Suppressor macrophage treated with lipopolysaccharide for 1 hour (primary cell): ENCODE measurements at regions not wholly inside any gene's neighbourhood (a gene's known extent, or its start where the extent isn't known, plus 50 kb on each side); places are given as distances from the start of the nearest gene placed in this dataset.

Experiments
- DNase-seq, 3 donors: peaks; one replicate each; pipeline ENCODE4 v3.0.0-alpha.2; 2020 to 2022

GRCh38 chr6:49097116-49097515, 365.9 kb downstream of the MMUT start:
- DNase-seq: no peak

DNA sequence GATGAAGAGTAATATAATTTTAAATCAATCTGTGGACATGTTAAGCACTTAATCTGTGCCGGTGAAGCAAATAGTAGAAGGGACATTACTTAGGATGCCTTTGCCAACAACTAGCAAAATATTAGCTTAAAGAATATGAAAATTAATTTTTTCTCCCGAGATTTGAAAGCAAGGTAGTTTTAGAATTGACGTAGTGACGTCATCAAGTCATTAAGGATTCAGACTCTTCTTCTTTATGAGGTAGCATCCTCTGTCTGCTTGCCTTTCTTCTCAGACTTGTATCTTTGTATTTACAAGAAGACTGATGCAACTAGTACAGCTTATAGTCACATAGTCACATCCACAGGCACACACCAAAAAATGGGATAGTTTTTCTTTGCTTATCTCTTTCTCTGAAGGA, 374.4 kb downstream of the MMUT start:
- DNase-seq: no peak

DNA sequence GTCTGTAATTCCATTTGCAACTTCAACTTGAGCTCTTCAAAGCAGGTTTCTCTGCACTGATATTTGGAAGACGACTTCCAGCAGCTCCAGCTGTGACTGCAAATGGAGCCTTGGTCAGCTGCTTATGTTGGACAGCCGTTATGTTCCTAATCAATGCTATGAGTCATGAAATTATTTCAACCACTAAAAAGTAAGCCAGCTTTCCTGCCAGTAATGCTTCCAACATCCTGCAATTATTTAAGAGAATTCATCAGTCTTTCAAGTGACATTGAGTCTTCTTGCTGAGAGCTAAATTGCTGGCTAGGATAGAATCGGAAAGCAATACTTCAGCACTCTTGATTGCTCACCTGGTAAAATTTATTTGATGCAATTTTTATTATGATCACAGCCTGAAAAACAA, 375.7 kb downstream of the MMUT start:
- no peak for DNase-seq

DNA sequence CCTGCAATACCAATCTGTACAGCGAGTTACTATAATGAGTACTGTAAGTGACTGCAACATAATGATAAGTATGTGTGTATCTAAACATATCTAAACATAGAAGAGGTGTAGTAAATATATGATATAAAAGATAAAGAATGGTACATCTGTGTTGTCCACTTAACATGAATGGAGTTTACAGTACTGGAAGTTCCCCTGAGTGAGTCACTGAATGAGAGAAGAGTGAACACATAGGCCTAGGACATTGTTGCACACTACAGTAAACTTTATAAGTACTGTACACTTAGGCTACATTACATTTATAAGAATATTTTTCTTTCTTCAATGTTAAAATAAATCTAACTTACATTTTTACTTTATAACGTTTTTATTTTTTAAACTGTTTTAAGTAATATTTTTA, 380.4 kb downstream of the MMUT start:
- DNase-seq: no peak

DNA sequence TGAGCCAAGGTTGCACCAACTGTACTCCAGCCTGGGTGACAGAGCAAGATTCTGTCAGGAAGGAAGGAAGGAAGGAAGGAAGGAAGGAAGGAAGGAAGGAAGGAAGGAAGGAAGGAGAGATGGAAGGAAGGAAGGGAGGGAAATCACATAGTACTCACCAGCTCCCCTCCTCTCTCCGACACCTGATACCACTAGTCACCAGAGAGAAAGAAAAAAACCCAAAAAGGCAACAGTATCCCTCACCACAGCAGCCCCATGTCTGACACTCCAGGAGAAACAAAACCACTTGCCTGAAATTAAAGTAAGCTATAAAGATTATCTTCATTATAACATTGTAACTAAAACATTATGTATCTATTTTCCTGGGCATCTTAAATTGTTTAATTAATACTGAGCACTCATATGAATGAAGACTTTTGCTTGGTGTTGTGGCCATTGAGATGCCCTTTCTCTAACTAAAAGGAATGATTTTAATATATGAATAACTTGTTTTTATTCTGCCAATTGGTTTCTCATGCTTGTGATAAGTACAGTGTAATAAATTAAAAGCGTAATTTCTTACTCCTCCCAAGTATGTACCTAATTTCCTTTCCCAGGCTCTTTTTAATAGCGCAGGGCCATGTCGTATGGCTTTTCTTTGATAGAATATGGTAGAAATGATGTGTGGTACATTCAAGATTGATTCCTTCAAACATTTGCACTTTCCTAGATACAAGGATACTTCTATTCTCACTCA, 390.0 kb downstream of the MMUT start:
- DNase-seq: no peak

DNA sequence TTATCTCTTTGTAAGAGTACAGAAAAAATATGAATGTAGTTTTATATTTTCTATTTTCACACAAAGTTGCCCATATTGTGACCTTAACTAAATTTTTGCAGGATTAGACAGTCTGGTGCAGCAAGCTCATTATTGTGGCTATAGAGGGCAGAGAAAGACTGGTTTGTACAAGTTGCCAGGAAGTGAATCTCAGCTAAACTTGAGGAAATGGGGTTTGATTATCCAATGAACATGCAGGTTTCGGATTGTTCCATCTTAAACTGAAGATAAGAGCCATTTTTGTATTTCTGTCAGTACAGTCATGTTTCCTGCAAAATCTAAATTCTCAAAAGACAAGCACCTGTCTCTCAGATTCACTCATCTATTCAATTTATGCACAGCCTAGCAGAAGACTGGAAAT, 390.9 kb downstream of the MMUT start:
- no peak for DNase-seq

DNA sequence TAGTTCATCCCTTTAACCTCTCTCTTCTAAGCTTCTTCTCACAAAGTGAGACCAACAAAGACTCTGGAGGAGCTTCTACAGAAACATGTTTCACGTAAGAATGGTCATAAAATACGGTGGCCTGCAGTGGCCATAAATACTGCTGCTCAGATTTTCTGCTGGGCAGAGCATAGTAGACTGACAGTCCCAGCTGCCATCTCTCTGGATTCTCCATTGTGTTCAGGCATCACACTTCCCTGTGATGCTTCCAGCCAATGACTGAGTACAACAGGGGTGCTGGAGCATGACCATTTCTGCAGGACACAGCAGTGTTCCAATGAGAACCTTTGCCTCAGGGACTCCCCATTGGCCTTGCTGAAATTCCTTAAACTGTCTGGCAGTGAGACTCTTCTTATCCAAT, 392.6 kb downstream of the MMUT start:
- DNase-seq: no peak

DNA sequence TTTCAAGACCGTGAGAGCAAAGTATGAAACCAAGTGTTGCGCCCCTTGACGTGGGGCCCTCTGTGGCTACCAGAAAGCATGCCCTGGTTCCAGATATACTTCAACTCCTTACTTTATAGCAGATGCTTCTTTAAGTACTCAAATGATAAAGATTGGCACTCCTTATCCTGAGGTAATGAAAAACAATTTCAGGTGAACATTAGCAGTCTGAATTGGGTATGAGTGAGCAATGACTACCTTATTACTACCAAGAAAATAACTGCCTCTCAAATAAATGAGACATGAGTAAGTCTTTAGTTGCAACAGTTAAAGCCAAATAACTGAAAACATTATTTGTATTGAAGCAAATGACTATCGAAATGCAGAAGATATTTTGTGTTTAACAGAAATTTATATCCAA, 408.7 kb downstream of the MMUT start:
- no peak for DNase-seq

- DNase-seq: no peak
Observed at GRCh38 chr6:49052901-49053300, 410.2 kb downstream of the MMUT start.

DNA sequence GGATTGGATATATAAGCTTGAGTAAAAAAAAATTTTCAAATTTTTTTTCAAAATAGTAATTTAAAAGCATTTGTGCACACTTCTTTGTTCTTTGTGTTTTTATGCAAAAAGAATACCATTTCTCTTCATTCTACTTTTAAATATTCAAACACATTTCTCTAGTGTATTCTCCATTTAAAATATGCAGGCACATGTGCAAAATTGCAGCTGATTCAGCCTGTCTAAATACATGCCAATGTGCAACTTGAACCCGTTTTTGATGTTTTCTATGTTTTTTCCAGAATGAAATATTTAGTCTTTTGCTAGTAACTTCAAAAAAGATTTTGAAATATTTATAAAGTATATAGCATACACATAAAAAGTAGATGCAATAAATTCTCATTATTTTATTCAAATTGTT, 411.8 kb downstream of the MMUT start:
- DNase-seq: no peak

GRCh38 chr6:49050584-49050983, 412.5 kb downstream of the MMUT start:
- no peak for DNase-seq

DNA sequence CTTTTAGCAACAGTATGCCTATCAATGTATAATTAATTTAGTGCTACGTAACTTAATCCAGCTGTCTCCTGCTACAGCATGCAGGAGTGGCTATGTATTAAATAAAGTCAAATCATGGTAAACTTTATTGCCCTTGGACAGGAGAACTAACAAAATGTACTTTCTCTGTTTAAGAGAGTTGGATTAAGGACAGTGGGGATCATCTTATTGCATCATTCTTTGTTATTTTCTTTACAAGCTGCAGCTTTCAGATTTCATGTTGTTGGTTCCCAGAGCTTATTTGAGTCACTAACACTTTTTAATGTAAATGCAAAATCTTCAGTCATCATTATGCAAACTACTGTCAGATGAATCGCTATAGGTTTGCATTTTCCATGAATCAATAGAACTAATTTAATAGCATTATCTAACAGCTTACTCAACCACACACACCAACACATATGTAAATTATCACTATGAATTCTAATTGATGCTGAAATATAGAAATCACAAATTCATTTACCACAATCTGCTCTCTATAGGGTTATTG, 424.7 kb downstream of the MMUT start:
- DNase-seq: no peak

GRCh38 chr6:49030251-49031020, 432.6 kb downstream of the MMUT start:
- DNase-seq: no peak

DNA sequence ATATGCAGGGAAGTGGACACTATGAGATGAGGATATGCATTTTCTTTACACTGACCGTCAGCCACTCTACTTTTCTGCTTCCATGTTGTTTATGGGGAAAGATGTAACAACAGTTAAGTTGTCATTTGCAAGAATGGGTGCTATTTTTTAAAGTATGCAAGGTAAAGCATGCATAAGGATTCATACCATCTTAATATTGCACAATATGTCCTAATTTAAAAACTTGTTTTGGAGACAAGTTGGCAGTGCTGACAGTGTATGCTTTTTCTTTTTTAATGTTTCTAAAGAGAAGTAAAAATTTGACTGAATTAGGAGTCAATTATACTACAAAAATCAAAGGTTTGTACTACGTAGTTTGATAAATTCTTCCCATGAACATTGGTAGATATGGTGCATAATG, 435.4 kb downstream of the MMUT start:
- DNase-seq: no peak

GRCh38 chr6:49025273-49026240, 437.5 kb downstream of the MMUT start:
- no peak for DNase-seq

- no peak for DNase-seq
Observed at GRCh38 chr6:49004801-49005200, 458.3 kb downstream of the MMUT start.

DNA sequence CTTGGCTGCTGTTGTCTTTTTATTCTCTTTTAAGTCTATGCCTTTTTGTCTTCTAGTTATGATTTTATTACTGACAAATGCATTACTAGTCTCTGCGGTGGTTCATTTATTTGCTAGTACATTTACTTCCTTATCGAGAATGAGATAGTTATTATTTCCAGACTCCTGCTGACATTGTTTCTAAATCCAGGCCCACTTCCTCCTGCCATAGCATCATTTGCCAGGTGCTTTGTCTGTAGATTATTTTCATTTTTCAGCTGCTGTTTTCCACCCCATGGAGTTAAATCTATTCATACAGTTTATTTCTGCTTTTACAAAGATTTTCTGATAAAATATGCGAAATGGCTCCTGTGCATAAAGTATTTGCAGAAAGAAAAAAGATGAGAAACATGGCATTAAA, 459.7 kb downstream of the MMUT start:
- no peak for DNase-seq

- DNase-seq: no peak
Observed at GRCh38 chr6:49001856-49002541, 461.1 kb downstream of the MMUT start.

DNA sequence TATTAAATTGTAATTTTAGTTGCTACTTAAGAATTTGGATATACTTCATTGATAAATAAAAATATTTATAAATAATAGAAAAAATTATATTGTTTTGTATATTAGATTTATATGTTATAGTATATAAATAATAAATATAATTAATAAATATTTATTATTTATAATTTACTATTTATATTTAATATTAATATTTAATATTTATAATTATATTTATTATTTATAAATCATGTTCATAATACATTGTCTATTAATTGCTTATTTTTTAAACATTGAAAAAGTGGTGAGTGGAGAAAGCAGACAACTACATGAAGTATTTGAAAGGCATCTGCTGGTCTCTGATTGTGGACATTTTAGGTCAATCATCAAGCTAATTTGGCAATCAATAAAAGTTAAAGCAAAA, 464.5 kb downstream of the MMUT start:
- no peak for DNase-seq

GRCh38 chr6:48996461-48997119, 466.5 kb downstream of the MMUT start:
- no peak for DNase-seq

DNA sequence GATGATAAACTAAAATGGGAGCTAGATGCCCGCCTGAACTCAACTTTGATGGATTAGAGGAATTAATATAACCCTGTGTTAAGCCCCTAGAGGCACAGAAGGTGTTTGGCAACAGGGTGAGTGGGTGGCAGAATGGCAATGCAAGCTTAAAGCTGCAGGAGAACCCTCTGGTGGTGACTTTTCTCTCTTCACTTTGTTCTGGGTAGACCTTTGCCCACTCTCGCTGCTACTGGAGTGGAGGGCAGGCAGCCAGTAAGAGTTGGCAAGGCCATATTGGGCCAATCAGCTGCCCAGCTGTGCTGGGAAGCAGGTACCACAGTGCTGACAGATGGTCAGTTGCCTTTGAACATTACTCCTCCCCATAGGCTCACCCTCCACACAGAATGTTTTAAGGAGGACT, 468.2 kb downstream of the MMUT start:
- DNase-seq: no peak

DNA sequence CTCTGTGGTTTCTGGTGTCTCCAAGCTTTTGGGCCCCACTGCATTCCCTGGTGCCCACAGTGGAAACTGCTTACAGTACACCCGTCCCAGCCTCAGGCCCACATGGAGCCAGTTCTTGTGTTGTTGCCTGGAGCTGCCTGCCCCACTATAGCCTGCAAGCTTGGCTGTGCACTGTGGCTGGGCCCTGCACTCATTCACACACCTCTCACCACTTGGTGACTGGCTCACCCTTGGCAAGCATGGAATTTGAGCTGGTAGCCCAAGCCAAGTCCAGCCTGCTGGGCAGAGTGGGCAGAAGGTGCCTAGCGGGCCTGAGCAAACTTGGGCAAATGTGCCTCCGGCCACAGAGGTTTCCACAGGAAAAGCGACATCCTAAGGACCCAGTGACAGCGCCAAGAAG, 472.3 kb downstream of the MMUT start:
- DNase-seq: no peak
